Right lobe of liver (tissue), 6 donors: ENCODE measurements at regions not wholly inside any gene's neighbourhood (a gene's known extent, or its start where the extent isn't known, plus 50 kb on each side); places are given as distances from the start of the nearest gene placed in this dataset.

ENCODE experiments used
- ATAC-seq, 4 donors: fragments of 200-7000 bp; cut with Tn5 transposase; one replicate each; pipeline ENCODE4 v1.9.1; 2020; ENCODE audit warnings: mild to moderate bottlenecking in 4 of 4, moderate library complexity in 4 of 4
- DNase-seq, 3 donors: peaks; one replicate each; pipeline ENCODE4 v3.0.0-alpha.2; 2020
- H3K27ac ChIP-seq, 3 donors: fragments of 200-600 bp; one replicate each; pipeline ENCODE4 v1.8.0; 2022
- H3K27me3 ChIP-seq, 2 donors: fragments of 200-600 bp; one replicate each; pipeline ENCODE4 v1.8.0; 2022
- H3K36me3 ChIP-seq, 4 donors: fragments of 200-600 bp; sonication (generic) in 1 of 4; one replicate each; pipeline versions ENCODE4 v1.5.1 to v1.8.0; 2017 to 2022; ENCODE audit warnings: control low read depth in 1 of 4
- H3K4me1 ChIP-seq, 4 donors: fragments of 200-600 bp; sonication (generic) in 1 of 4; one replicate each; pipeline versions ENCODE4 v1.5.1 to v1.8.0; 2017 to 2022; ENCODE audit warnings: control low read depth in 1 of 4
- H3K4me3 ChIP-seq, 3 donors: fragments of 200-600 bp; one replicate each; pipeline ENCODE4 v1.8.0; 2022
- H3K9me3 ChIP-seq, 4 donors: fragments of 200-600 bp; sonication (generic) in 1 of 4; one replicate each; pipeline versions ENCODE4 v1.5.1 to v1.8.0; 2017 to 2022; ENCODE audit warnings: control low read depth in 1 of 4
- CTCF ChIP-seq, 4 donors: fragments of 200-600 bp in 3 of 4; fragments of 450-650 bp in 1 of 4; IDR thresholded peaks; one replicate each; pipeline versions ENCODE4 v1.5.1 to v1.8.0; 2016 to 2022; ENCODE audit warnings: antibody characterized with exemption in 4 of 4, mild to moderate bottlenecking in 2 of 4
- POLR2A ChIP-seq: fragments of 450-650 bp; IDR thresholded peaks from one replicate; pipeline ENCODE4 v1.6.1; 2017; ENCODE audit warnings: antibody characterized with exemption, mild to moderate bottlenecking
- WGBS: methylation state at CpG from one replicate; pipeline ENCODE4 v1.1.6; 2018; ENCODE audit warnings: low coverage, low lambda C conversion rate; ENCODE audit not compliant: insufficient coverage; ENCODE audit errors: missing lambda C conversion rate; 5-methylcytosine and 5-hydroxymethylcytosine counted together
- intact Hi-C, 2 donors: fragments of 100-400 bp; cut with DNase I; formaldehyde crosslinking; loops; one replicate each; pipeline versions ENCODE4 v1.11.2 to v1.14.1; 2022
- donor health status: DM: no; HTN: yes; CAD: no.
- donor health status: DM: no; HTN: no; CAD: no.
- donor health status: DM: no; HTN: no; CAD: no.
- donor health status: DM: no; HTN: yes; CAD: no.
- donor health status: DM: no; HTN: yes; CAD: no.

- no CpG with 5 or more reads among the region's 2 CpGs for WGBS
- TF ChIP-seq POLR2A (no peak), CTCF (IDR thresholded peaks at IDR 0.05) (no peak)
- no peak overlapping the region for H3K27ac ChIP-seq
Measured at GRCh38 chr5:67375606-67376005, 179.0 kb upstream of the CD180 start.

GRCh38 chr5:67374378-67374777 lies 177.8 kb upstream of the CD180 start:
- Histone ChIP-seq H3K4me3 (no peak overlapping the region), H3K36me3 (no peaks in the 10 kb centered on the region), H3K27me3 (no peaks in the 10 kb centered on the region), H3K9me3 (no peaks in the 10 kb centered on the region), H3K4me1 (peaks cover 0 to 22% (median 3%) of the 10 kb centered on the region in 4 donors), H3K27ac (no peak overlapping the region)
- DNase-seq = no peak
- 31% methylated on average over 2 of the region's 2 CpGs for WGBS
- no peak for ATAC-seq
- intact Hi-C loops = no loop called here
- TF ChIP-seq CTCF (IDR thresholded peaks at IDR 0.05) = no peak
- TF ChIP-seq POLR2A = no peak

More at GRCh38 chr5:67375606-67376005, 179.0 kb upstream of the CD180 start:
- ATAC-seq = no peak
- Histone ChIP-seq H3K9me3 (no peaks in the 10 kb centered on the region), H3K36me3 (no peaks in the 10 kb centered on the region), H3K4me3 (no peak overlapping the region), H3K27me3 (no peaks in the 10 kb centered on the region), H3K4me1 (peaks cover 0 to 22% (median 3%) of the 10 kb centered on the region in 4 donors)
- no peak for DNase-seq
- intact Hi-C loops = no loop called here

- intact Hi-C loops = no loop called here
- H3K36me3 ChIP-seq = no peaks in the 10 kb centered on the region
- 10% methylated on average over 1 of the region's 1 CpG for WGBS
- H3K27me3 ChIP-seq = no peaks in the 10 kb centered on the region
- DNase-seq = no peak
- no peaks in the 10 kb centered on the region for H3K9me3 ChIP-seq
- peak overlapping the region in 1 of 3 donors; percentile 12 for H3K27ac ChIP-seq
- H3K4me1 ChIP-seq = peaks cover 0 to 22% (median 3%) of the 10 kb centered on the region in 4 donors
- peak; percentile 42 to 76 (median 58) for ATAC-seq
- TF ChIP-seq CTCF (IDR thresholded peaks at IDR 0.05) = no peak
- TF ChIP-seq POLR2A = no peak
- H3K4me3 ChIP-seq = no peak overlapping the region
Measured at GRCh38 chr5:67373518-67373917, 176.9 kb upstream of the CD180 start.

GRCh38 chr5:67372887-67373286 lies 176.3 kb upstream of the CD180 start:
- Histone ChIP-seq H3K36me3 (no peaks in the 10 kb centered on the region), H3K27ac (peak overlapping the region in 1 of 3 donors; percentile 12), H3K9me3 (no peaks in the 10 kb centered on the region), H3K4me3 (no peak overlapping the region), H3K4me1 (peaks cover 0 to 22% (median 3%) of the 10 kb centered on the region in 4 donors), H3K27me3 (no peaks in the 10 kb centered on the region)
- TF ChIP-seq POLR2A (no peak), CTCF (IDR thresholded peaks at IDR 0.05) (no peak)
- ATAC-seq = peak; percentile 49 to 86 (median 66)
- no peak for DNase-seq
- WGBS = 27% methylated on average over 1 of the region's 1 CpG
- intact Hi-C loops = no loop called here

GRCh38 chr5:67371924-67372323 lies 175.3 kb upstream of the CD180 start:
- H3K9me3 ChIP-seq = no peaks in the 10 kb centered on the region
- DNase-seq = no peak
- H3K27me3 ChIP-seq = no peaks in the 10 kb centered on the region
- H3K4me1 ChIP-seq = peaks cover 0 to 22% (median 3%) of the 10 kb centered on the region in 4 donors
- 36% methylated on average over 1 of the region's 1 CpG for WGBS
- H3K4me3 ChIP-seq = no peak overlapping the region
- ATAC-seq = peak in 3 of 4 donors; percentile 30 to 55 (median 52)
- H3K27ac ChIP-seq = no peak overlapping the region
- TF ChIP-seq POLR2A (no peak), CTCF (IDR thresholded peaks at IDR 0.05) (no peak)
- no peaks in the 10 kb centered on the region for H3K36me3 ChIP-seq
- intact Hi-C loops = no loop called here
